Frontal cortex (tissue), 3 donors: ENCODE measurements at regions not wholly inside any gene's neighbourhood (a gene's known extent, or its start where the extent isn't known, plus 50 kb on each side); places are given as distances from the start of the nearest gene placed in this dataset.

Source experiments
- DNase-seq, 2 donors: peaks; one replicate each; pipeline ENCODE4 v3.0.0; 2012; ENCODE audit warnings: low spot score in 2 of 2
- FAIRE-seq: peaks from 2 replicates; lab custom pipeline; 2012; peaks lifted over from hg19 to GRCh38; lab: Jason Lieb, UNC
- donor health status: control.
- donor health status: control.
- donor health status: control.

DNA sequence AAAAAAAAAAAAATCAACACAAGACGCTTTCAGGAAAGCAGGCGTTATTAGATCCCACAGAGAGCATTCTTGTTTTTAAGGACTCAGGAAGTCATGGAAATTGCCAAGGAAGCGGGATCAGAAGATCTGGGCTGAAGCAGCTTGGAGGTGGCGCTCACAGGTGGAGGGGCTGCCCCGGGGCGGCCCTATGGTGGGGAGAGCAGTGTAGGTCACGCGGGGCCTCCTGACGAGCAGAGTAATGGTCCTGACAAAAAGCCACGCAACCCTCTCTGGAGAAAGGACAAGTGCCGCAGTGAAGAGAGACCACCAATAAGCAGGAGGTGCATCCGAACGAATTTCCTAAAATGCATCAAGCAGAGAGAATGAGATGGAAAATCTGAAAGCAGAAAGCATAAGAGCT is 407.0 kb downstream of the BRD1 start:
- no peak for DNase-seq
- FAIRE-seq = no peak

DNA sequence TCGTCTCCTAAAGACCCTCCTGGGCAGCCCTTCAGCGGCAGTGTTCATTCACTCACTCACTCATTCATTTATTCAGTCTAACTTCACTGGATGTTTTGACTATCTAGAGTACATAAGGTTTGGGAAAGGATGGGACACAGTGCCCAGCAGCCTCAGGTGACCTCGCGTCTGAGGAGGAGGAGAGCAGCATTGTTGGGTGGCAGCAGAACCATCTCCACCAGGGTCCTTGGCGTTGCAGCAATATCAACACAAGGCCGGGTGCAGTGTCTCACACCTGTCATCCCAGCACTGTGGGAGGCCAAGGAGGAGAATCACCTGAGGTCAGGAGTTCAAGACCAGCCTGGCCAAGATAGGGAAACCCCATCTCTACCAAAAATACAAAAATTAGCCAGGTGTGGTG is 408.0 kb downstream of the BRD1 start:
- DNase-seq = no peak
- no peak for FAIRE-seq

DNA sequence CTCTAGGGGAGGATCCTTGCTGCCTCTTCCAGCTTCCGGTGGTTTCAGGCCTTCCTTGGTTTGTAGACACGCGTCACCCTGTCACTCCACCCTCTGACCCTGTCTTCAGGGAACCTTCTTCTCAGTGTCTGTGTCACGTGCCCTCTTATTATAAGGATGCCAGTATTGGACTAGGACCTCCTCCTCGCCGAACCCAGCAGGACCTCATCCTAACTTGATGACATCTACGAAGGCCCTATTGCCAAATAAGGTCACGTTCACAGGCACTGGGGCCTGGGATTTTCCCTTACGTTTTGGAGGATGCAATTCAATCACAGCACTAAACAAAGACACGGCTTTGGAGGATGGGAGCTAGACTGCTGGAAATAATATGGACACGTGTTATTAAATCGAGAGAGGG is 408.7 kb downstream of the BRD1 start:
- no peak for DNase-seq

DNA sequence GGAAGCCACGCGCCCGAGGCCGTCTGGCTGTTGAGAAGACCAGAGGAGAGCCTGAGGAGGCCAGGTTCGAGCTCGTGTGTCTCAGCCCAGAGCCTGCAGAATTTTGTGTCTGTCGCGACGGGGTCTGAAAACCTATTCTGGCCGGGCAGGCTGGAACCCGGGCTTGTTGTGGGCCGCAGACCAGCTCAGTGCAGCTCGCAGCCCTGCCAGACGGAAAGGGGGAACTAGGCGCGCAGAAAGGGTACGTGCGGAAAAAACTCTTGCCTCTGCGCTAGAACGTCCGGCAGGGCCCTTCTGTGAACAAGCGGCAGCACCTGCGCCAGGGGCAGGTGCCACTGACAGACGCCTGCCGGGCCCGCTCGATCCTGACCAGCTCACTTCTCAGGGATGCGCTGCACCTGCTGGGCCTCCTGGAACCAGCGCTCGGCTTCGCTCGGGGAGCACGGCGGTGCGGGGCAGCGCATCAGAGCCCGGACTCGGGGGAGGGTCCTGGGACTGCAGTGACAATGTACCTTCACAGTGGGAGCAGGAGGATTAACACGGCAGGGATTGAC is 409.3 kb downstream of the BRD1 start:
- DNase-seq (no peak), FAIRE-seq (no peak)

More for the DNA sequence above, 408.7 kb downstream of the BRD1 start:
- FAIRE-seq = no peak

DNA sequence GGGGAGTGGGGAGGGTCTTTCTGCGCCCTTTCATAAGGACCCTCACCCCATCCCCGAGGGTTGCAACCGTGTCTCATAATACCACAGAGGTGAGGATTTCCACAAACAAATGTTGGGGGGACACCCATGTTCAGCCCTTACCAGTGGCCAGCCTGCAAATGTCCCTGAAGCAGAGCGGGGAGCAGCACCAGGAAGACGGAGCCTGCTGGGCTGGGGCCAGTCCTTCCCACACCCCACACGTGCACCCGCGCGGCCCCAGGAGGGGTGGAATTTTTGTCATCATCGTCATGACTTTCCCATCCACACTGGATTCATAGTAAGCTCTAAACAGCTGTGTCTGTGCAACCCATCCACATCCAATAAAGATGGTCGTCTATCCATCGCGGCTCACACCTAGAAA is 409.8 kb downstream of the BRD1 start:
- FAIRE-seq (no peak), DNase-seq (no peak)

DNA sequence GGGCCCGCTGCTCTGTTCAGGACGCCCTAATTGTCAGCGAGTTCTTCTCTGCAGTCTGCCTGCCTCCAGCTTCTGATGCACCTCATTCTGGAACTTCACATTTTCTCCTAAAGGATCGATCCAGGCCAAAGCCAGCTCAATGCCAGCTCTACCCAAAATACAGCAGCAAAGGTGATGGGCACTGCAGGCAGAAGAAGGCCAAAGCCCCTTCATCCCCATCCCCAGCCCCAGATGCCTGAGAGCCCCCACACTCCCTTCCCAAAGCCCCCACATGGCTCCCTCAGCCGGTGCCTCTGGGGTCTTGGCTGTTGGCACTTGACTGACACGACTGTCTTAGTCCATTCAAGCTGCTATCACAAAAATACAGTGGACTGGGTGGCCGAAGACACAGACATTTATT is 410.3 kb downstream of the BRD1 start:
- FAIRE-seq (no peak), DNase-seq (no peak)

DNA sequence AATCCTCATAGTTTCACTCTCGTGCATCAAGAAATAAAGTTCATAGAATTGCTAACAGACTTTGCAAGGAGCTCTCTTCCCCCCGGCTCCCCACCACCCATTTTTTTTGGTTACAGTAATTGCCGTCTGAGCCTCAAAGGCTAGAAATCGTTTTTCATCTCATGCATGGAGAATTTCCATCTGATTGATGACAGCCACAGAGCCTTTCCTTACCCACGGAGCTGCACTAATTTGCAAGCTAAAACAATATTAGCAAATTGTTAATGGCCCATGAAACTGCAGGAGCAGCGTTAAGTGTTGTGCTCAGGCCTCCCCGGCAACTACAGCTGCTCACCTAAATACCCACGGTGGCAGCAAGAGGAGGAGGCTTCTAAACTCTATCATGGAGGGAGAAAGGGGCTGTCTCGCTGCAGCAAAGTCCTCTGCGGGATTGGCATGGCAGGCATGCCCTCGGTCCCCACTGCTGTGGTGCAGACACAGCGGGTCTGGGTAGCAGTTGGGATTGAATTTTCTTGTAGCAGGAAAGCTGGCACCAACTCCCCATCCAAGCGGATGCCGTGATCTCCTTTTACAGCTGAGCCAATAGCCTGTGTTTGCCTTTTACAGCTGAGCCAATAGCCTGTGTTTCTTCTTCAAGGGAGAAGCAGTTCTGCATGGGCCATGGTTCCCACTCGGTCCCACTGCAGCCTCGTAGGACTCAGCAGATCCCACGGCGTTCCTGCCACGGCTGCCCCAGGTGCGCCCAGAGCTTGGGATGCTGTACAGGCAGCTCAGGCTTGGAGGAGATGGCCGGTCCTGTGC is 412.3 kb downstream of the BRD1 start:
- no peak for DNase-seq
- no peak for FAIRE-seq

DNA sequence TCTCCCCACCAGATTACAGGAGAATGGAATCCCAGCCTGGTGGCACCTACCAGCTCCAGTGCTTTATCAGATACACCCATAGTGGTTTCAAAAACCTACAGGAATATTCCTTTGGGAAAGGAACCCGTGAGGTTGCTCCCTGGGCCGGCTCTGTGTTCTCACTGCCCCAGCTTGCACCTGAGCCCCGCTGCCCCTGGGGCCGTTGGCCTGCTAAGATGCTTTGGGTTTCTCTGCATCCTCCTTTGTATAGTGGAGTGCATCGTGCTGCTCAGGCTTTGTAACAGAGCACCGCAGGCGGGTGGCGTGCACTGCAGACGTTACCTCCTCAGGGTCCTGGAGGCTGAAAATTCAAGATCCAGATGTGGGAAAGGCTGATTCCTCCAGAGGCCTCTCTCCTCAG is 414.1 kb downstream of the BRD1 start:
- FAIRE-seq (no peak), DNase-seq (no peak)

DNA sequence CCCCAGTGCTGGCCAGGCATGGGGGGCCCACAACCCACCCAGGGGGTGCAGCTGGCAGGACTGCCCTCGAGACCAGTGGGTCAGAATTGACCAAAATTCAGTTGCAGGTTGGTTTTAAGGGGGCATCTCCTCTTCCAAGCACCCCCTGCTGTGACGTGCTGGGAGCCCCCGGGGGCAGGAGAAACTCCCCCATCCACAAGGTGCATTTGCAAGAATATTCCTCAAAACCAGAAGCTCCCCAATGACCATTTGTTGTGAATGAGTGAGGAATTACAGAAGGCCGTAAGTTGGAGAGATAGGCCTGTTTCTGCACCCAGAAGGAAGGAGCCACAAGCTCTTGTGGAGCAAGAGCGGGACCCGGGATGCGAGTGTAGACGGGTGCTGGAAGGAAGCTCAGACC is 414.5 kb downstream of the BRD1 start:
- DNase-seq (no peak), FAIRE-seq (no peak)

DNA sequence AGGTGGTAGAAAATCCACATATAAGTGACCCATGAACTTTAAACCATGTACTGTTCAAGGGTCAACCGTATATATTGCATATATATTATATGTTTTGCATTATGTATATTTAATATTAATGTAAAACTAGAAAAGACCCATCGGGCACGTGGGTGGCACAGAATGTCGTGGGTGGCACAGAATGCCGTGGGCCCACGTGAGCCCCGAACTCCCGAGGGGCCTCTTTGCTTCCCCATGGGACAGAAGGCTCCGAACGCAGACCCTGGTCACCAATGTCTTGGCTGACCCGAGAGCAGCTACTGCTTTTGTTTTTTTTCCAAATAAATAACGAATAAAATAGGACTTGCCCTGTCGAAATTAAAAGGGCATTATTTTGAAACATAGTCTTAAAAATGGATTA is 415.4 kb downstream of the BRD1 start:
- DNase-seq (no peak), FAIRE-seq (no peak)

DNA sequence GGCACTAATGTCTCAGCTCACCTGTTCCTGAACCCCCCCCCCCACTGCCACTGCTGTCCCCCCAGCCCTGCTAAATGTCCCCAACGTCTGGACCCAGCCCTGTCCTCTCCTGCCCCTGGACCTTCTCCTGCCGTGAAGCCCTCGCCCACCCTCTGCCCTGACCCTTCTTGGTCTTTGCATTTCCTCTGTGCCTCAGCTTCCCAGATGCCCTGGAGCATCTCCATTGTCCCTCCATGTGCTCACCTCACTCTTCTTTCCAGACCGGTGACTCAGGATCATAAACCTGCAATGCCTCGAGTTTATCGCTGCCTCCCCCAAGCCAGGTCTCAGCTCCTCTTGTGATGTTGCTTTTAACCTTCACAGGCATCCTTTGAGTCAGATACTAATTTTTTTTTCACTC is 416.4 kb downstream of the BRD1 start:
- FAIRE-seq (no peak), DNase-seq (no peak)

DNA sequence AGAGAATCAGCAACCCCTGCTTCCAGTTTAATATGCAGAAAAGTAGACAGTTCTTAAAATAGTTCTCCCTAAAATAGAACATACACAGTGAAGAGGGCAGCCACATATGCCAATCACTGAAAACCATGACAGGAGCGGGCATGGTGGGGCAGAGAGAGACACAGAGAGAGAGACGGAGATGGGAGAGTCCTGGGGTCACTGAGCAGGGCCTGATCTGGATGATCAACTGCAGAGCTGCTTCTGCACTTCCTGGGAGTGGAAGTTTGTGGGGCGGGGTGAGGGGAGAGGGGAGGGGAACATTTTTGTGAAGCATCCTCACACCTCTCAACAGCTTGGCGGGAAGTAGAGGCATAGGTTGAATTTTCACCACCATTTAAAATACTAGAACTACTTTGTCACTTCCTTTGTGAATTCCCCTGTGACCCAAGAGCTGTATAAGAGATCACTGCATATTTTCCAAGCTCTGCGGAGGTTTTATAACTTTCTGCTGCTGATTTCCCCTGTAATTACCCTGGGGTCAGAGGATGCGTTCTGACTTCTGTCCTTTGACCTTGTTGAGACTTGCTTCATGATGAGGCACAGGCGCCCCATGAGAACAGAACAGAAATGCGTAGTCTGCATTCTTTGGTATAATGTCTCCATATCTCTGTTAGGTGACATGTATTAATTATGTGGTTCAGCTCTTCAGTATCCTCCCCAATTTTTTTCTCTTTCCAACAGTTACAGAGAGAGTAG is 419.4 kb downstream of the BRD1 start:
- no peak for FAIRE-seq
- no peak for DNase-seq

DNA sequence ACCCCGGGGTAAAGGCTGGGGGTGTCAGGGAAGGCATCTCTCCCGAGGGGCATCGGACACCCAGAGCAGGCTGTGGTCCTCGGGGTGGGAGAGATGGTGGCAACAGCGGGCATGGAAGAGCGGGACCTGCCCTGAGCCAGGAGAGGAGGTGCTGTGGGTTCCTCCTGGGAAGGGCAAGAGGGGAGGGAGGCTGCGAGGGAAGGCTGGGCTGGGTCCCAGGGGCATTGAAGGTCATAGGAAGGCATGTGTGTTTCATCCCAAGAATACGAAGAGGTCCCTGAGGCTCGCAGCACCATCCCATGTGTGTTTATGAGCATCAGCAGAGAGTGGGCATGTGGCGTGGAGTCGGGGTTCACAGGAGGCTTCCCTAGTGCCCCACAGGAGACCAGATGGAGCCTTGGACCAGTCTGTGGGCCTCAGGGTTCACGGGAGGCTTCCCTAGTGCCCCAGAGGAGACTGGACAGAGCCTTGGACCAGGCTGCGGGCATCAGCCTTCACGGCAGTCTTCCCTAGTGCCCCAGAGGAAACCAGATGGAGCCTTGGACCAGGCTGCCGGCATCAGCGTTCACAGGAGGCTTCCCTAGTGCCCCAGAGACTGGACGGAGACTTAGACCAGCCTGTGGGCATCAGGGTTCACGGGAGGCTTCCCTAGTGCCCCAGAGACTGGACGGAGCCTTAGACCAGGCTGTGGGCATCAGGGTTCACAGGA is 420.6 kb downstream of the BRD1 start:
- FAIRE-seq (no peak), DNase-seq (no peak)

DNA sequence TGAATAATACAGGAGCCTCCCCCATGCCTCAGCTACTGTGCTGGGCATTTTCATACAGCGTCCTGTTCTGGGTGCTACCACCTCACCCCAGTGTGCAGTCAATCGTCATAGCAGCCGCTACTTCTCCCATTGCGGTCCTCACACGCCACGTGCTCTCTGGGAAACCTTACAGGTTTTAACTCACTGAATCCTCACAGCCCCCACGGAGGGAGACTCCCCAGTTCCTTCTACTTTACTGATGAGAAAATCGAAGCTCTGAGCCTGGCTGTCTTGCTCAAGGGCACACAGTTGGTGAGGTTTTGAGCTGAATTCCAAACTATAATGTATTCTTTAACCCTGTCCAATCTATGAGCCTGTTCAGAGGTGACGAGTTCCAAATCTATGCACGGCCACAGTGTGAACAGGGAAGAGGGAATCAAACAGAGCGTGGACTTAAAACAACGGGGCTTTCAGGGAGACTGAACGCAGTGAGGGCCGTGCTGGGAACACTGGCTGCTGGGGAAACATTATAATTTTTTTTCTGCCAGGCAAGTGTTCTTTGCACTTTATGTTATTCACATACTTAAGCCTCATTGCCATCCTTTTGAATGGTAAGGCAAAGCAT is 421.5 kb downstream of the BRD1 start:
- FAIRE-seq = no peak
- no peak for DNase-seq

DNA sequence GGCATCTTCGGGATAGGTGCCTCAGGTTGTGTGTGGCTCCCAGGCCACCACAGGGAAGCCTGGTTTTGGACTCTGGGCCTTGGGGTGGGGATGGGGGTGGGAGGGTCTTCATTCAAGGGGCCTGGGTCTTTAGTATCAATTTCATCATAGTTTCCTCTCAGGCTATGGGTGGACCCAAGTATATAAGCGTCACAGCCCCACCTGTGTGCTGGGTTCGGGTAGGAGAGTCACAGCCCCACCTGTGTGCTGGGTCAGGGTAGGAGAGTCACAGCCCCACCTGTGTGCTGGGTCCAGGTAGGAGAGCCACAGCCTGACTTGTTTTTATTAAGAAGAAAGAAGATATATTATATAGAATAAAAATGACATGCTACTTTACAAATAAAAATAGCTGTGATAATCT is 422.1 kb downstream of the BRD1 start:
- FAIRE-seq (no peak), DNase-seq (no peak)

DNA sequence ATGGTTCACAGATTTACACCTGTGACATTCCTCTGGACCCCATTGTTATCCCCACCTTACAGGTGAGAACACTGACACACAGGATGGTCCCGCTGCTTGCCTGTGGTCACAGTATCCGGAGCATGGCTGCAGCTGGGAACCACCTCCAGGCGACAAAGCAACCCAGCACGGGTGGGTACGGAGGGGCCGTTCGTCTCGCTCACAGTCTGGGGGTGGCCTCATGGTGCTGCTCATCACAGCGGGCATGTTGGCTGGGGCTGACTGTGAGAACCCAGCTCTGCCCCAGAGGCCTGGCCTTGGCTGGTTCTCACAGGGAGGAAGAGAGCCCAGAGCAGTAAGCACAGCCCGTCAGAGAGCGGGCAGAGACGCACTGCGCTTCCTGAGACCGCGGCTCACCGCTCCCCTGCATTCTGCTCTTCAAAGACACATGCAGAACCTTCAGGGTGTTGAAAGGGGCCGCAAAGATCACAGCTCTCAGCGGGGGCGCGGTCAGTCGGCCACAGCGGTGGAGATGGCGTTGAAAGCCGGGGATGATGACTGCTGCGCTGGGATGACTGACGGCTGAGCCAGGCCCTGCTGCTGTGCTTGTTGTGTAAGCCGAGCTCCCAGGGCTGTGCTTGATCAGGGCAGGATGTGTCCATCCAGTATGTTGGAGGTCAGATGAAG is 423.0 kb downstream of the BRD1 start:
- no peak for FAIRE-seq

DNA sequence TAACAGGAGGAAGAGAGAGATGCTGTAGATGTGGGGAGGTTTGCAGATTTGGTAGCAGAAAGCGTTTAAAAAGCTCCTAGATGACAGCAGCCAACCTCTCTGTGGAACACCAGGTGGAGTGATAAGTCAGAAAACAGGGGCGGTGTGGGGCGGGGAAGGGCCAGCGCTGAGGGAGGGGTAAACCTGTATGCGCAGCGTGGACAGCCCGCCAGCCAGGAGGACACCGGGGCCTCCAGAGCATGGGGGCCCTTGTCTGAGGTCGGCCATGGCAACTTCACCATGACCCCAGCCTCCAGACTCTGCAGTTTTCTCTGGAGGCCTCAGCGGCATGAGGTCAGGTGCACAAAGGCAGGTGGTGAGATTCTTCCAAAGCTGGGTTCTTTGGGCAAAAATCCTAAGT is 423.7 kb downstream of the BRD1 start:
- no peak for DNase-seq
- no peak for FAIRE-seq

More for the DNA sequence above, 423.0 kb downstream of the BRD1 start:
- no peak for DNase-seq

DNA sequence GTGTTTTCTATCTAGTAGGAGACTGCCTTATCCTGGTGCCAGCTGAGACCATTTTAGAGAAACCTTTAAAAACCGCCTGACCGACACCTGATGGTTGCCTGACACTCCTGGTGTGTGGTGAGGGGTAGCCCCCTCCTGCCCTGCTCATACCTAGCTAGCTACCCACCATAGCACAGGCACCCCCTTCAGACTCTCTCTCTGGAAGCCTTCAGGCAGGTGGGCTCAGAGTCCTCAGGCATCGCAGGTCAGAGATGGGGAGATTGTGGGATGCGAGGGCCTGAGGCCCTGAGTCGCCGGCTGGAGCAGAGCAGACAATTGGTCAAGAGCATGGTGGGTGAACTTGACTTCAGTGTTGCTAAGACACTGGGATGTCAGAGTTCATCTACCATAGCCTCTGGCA is 424.6 kb downstream of the BRD1 start:
- DNase-seq (no peak), FAIRE-seq (no peak)

DNA sequence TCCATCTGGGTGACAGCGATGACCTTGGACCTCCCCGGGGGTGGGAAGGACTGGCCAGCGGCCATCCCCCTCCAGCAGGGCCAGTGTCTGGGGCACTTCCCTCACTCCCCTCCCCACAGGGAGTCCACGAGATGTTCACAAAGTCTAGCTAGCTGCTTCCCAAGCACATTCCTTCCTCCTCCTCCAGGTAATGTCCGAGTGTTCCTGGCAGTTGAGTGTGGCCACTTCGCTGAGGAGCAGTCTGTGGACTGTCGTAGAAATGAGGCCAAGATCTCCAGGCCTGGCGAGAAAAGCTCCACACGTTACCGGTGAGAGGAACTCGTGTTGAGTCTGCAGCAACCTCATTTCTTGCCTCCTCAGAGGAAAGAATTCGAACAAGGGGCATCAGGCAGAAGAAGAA is 425.5 kb downstream of the BRD1 start:
- FAIRE-seq (no peak), DNase-seq (no peak)
